HG03097 (cell line): ENCODE measurements at regions not wholly inside any gene's neighbourhood (a gene's known extent, or its start where the extent isn't known, plus 50 kb on each side); places are given as distances from the start of the nearest gene placed in this dataset.
A peak's percentile ranks its signal among the peaks of the same experiment; 100 is the strongest.

Source experiments
- ATAC-seq: cut with Tn5 transposase; IDR thresholded peaks from one replicate; pipeline ENCODE4 v1.9.1; 2021; ENCODE audit not compliant: unreplicated experiment, low FRiP score

GRCh38 chr1:88169139-88169538 lies 514.9 kb upstream of the PKN2 start:
- no peak for ATAC-seq

- ATAC-seq: no peak
Observed at GRCh38 chr1:88169939-88170338, 514.1 kb upstream of the PKN2 start.

- no peak for ATAC-seq
Observed at GRCh38 chr1:88175120-88175630, 508.9 kb upstream of the PKN2 start.

GRCh38 chr1:88175631-88176226 lies 508.3 kb upstream of the PKN2 start:
- no peak for ATAC-seq

- ATAC-seq: no peak
Observed at GRCh38 chr1:88179943-88180342, 504.1 kb upstream of the PKN2 start.

GRCh38 chr1:88180449-88181108 lies 503.5 kb upstream of the PKN2 start:
- peak; percentile 97 for ATAC-seq

GRCh38 chr1:88186911-88187310 lies 497.2 kb upstream of the PKN2 start:
- ATAC-seq: no peak

- no peak for ATAC-seq
Observed at GRCh38 chr1:88188038-88188437, 496.0 kb upstream of the PKN2 start.

GRCh38 chr1:88189525-88189924 lies 494.5 kb upstream of the PKN2 start:
- no peak for ATAC-seq

- ATAC-seq: peak; percentile 86
Observed at GRCh38 chr1:88191917-88192316, 492.2 kb upstream of the PKN2 start.

- no peak for ATAC-seq
Observed at GRCh38 chr1:88194542-88194941, 489.5 kb upstream of the PKN2 start.

GRCh38 chr1:88200545-88200944 lies 483.5 kb upstream of the PKN2 start:
- ATAC-seq: no peak

GRCh38 chr1:88204111-88204510 lies 480.0 kb upstream of the PKN2 start:
- ATAC-seq: no peak

GRCh38 chr1:88204612-88205167 lies 479.4 kb upstream of the PKN2 start:
- no peak for ATAC-seq

GRCh38 chr1:88208389-88208788 lies 475.7 kb upstream of the PKN2 start:
- no peak for ATAC-seq

GRCh38 chr1:88210103-88210787 lies 473.8 kb upstream of the PKN2 start:
- no peak for ATAC-seq

- ATAC-seq: no peak
Observed at GRCh38 chr1:88216441-88216840, 467.6 kb upstream of the PKN2 start.

- ATAC-seq: no peak
Observed at GRCh38 chr1:88217386-88217785, 466.7 kb upstream of the PKN2 start.

- ATAC-seq: no peak
Observed at GRCh38 chr1:88219521-88219920, 464.6 kb upstream of the PKN2 start.

GRCh38 chr1:88221411-88221810 lies 462.7 kb upstream of the PKN2 start:
- ATAC-seq: no peak

- ATAC-seq: no peak
Observed at GRCh38 chr1:88224906-88225305, 459.2 kb upstream of the PKN2 start.
